Breast epithelium (tissue), 4 donors: ENCODE measurements at regions not wholly inside any gene's neighbourhood (a gene's known extent, or its start where the extent isn't known, plus 50 kb on each side); places are given as distances from the start of the nearest gene placed in this dataset.

Source experiments
- DNase-seq, 2 donors: peaks; one replicate each; pipeline ENCODE4 v3.0.0-alpha.2; 2019; ENCODE audit warnings: low spot score in 2 of 2
- H3K27ac ChIP-seq, 2 donors: fragments of 200-600 bp; sonication (generic) in 1 of 2; one replicate each; pipeline ENCODE4 v1.5.1; 2016 to 2019; ENCODE audit warnings: mild to moderate bottlenecking in 1 of 2
- H3K27me3 ChIP-seq, 2 donors: fragments of 200-600 bp; sonication (generic) in 1 of 2; one replicate each; pipeline versions ENCODE4 v1.5.1 to v1.6.0; 2017 to 2019; ENCODE audit warnings: control low read depth in 1 of 2, mild to moderate bottlenecking in 1 of 2
- H3K36me3 ChIP-seq: fragments of 200-600 bp; one replicate; pipeline ENCODE4 v1.5.1; 2019
- H3K4me1 ChIP-seq, 2 donors: fragments of 200-600 bp; sonication (generic); one replicate each; pipeline ENCODE4 v1.5.1; 2016 to 2019; ENCODE audit warnings: control low read depth in 1 of 2
- H3K4me3 ChIP-seq, 3 donors: fragments of 200-600 bp; sonication (generic); 1 replicate in 2 of 3; 2 replicates in 1 of 3; pipeline ENCODE4 v1.5.1; 2016 to 2019; ENCODE audit warnings: mild to moderate bottlenecking in 3 of 3, moderate library complexity in 2 of 3
- H3K9me3 ChIP-seq, 2 donors: fragments of 200-600 bp; sonication (generic) in 1 of 2; one replicate each; pipeline ENCODE4 v1.5.1; 2016 to 2019; ENCODE audit warnings: control low read depth in 1 of 2
- POLR2A ChIP-seq: fragments of 450-650 bp; IDR thresholded peaks from one replicate; pipeline ENCODE4 v1.6.1; 2016; ENCODE audit warnings: antibody characterized with exemption, mild to moderate bottlenecking, moderate library complexity
- POLR2AphosphoS5 ChIP-seq, 3 donors: sonication (generic); formaldehyde crosslinking; IDR thresholded peaks; one replicate each; pipeline ENCODE4 v1.6.1; 2017; ENCODE audit warnings: antibody characterized with exemption in 3 of 3
- intact Hi-C: fragments of 100-400 bp; cut with DNase I; formaldehyde crosslinking; loops from one replicate; pipeline ENCODE4 v1.15.1; 2023; ENCODE audit warnings: low total_unique reads
- TF ChIP-seq, protein P1 (sequence below), 3 donors: fragments of 450-650 bp; IDR thresholded peaks; one replicate each; pipeline ENCODE4 v1.5.1; 2016 to 2017; ENCODE audit warnings: antibody characterized with exemption in 3 of 3, mild to moderate bottlenecking in 3 of 3, moderate library complexity in 3 of 3

DNA sequence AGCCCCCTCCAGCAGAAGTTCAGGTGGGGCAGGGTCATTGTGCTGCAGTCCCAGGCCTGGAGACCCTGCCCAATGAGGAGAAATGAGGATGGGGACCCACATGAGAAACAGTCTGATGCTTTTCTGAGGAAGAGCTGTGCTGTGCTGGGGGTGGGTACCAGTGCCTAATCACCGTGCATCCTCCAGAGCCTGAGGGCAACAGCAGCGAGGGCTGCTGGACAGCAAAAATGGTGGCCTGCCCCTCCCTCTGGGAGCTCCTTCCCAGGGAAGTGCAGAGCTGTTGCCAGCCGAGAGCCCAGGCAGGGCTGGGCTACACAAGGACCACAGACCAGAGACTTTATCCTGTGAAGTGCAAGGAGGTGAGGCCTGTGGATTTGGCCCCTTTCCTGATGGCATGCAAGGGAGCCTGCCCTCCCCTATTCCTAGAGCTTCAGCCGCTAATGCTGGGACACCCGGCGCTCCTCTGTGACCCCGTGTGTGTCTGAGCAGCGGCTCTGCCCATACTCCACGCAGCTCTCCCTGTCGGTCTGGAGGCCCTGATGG is 134.8 kb downstream of the DSEL start:
- TF ChIP-seq, protein P1, sequence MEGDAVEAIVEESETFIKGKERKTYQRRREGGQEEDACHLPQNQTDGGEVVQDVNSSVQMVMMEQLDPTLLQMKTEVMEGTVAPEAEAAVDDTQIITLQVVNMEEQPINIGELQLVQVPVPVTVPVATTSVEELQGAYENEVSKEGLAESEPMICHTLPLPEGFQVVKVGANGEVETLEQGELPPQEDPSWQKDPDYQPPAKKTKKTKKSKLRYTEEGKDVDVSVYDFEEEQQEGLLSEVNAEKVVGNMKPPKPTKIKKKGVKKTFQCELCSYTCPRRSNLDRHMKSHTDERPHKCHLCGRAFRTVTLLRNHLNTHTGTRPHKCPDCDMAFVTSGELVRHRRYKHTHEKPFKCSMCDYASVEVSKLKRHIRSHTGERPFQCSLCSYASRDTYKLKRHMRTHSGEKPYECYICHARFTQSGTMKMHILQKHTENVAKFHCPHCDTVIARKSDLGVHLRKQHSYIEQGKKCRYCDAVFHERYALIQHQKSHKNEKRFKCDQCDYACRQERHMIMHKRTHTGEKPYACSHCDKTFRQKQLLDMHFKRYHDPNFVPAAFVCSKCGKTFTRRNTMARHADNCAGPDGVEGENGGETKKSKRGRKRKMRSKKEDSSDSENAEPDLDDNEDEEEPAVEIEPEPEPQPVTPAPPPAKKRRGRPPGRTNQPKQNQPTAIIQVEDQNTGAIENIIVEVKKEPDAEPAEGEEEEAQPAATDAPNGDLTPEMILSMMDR (IDR thresholded peaks at IDR 0.05), result no peak
- TF ChIP-seq POLR2A (no peak), POLR2AphosphoS5 (IDR thresholded peaks at IDR 0.05) (no peak)

GRCh38 chr18:67380867-67381266 is 135.7 kb downstream of the DSEL start:
- Histone ChIP-seq H3K27ac (no peak overlapping the region), H3K36me3 (no peaks in the 10 kb centered on the region), H3K4me1 (no peaks in the 10 kb centered on the region), H3K4me3 (no peak overlapping the region), H3K9me3 (no peaks in the 10 kb centered on the region), H3K27me3 (no peaks in the 10 kb centered on the region)
- no peak for DNase-seq
- TF ChIP-seq POLR2A, result no peak
- no peak for TF ChIP-seq POLR2AphosphoS5 (IDR thresholded peaks at IDR 0.05)
- TF ChIP-seq, protein P1 (IDR thresholded peaks at IDR 0.05), result no peak
- intact Hi-C loops, result no loop called here

More for the DNA sequence above, 134.8 kb downstream of the DSEL start:
- no peaks in the 10 kb centered on the region for H3K4me1 ChIP-seq
- H3K36me3 ChIP-seq, result no peaks in the 10 kb centered on the region
- no peak for DNase-seq
- no peak overlapping the region for H3K27ac ChIP-seq
- H3K9me3 ChIP-seq, result no peaks in the 10 kb centered on the region
- intact Hi-C loops, result no loop called here
- no peak overlapping the region for H3K4me3 ChIP-seq
- H3K27me3 ChIP-seq, result no peaks in the 10 kb centered on the region

DNA sequence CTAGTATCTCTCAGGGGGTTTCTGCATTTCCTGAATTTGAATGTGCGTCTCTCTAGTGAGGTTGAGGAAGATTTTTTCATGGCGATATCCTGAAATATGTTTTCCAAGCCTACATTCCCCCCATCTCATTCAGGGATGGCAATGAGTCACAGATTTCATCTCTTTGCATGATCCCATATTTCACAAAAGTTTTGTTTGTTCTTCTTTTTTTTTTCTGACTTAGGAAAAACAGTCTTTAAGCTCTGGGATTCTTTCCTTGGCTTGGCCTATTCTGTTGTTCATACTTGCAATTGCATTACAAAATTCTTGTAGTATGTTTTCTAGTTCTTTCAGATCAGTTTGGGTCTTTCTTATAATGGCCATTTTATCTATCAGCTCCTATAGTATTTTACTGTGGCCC is 136.5 kb downstream of the DSEL start:
- H3K36me3 ChIP-seq, result no peaks in the 10 kb centered on the region
- DNase-seq, result no peak
- H3K4me3 ChIP-seq, result no peak overlapping the region
- intact Hi-C loops, result no loop called here
- no peak overlapping the region for H3K27ac ChIP-seq
- H3K9me3 ChIP-seq, result no peaks in the 10 kb centered on the region
- no peaks in the 10 kb centered on the region for H3K4me1 ChIP-seq
- TF ChIP-seq POLR2AphosphoS5 (IDR thresholded peaks at IDR 0.05), result no peak
- TF ChIP-seq, protein P1 (IDR thresholded peaks at IDR 0.05), result no peak
- H3K27me3 ChIP-seq, result no peaks in the 10 kb centered on the region

DNA sequence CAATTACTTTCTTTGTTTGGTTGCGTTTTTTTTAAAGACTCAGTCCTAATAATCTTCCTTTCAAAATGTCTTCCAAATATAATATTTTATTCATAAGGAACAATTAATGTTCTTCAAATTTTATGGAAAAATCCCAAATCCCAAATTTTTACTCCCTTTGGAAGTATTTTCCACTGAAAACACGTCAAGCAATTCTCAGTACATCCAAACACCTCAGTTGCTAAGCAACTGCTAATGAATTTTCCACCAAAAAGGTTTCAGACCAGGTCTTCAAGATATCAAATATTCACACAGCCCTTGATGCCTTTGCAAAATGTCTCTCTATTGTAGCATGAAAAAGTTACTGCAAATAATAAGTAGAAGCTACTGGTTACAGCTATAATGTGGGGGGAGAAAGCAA is 140.1 kb downstream of the DSEL start:
- DNase-seq, result no peak
- H3K27me3 ChIP-seq, result no peaks in the 10 kb centered on the region
- no peak overlapping the region for H3K27ac ChIP-seq
- H3K4me1 ChIP-seq, result no peaks in the 10 kb centered on the region
- TF ChIP-seq POLR2AphosphoS5 (IDR thresholded peaks at IDR 0.05), result no peak
- TF ChIP-seq, protein P1 (IDR thresholded peaks at IDR 0.05), result no peak
- no peak for TF ChIP-seq POLR2A
- intact Hi-C loops, result no loop called here
- no peaks in the 10 kb centered on the region for H3K36me3 ChIP-seq
- no peak overlapping the region for H3K4me3 ChIP-seq
- no peaks in the 10 kb centered on the region for H3K9me3 ChIP-seq

DNA sequence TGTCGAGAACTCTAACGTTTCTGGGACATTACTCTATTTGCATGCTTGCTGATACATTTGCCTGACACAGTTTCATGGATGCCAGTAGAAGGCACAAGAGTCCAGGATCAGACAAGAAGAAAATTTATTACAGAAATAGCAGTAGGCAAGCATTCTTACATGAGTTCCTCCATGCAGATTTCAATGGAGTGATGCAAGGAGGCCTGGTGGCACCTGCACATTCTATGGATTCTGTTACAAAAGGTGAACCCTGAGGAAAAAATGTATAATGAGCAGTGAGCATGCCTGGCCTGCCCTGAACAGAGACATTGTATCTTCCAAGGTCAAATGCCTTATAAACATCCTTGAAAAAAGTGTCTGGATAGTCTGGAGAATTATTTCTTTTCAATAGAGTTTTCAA is 142.9 kb downstream of the DSEL start:
- Histone ChIP-seq H3K27me3 (no peaks in the 10 kb centered on the region), H3K36me3 (no peaks in the 10 kb centered on the region), H3K9me3 (no peaks in the 10 kb centered on the region), H3K4me1 (no peaks in the 10 kb centered on the region), H3K4me3 (no peak overlapping the region), H3K27ac (no peak overlapping the region)
- intact Hi-C loops, result no loop called here
- TF ChIP-seq POLR2AphosphoS5 (IDR thresholded peaks at IDR 0.05) (no peak), POLR2A (no peak)
- TF ChIP-seq, protein P1 (IDR thresholded peaks at IDR 0.05), result no peak
- no peak for DNase-seq
